ENCODE measurements at regions not wholly inside any gene's neighbourhood (a gene's known extent, or its start where the extent isn't known, plus 50 kb on each side); places are given as distances from the start of the nearest gene placed in this dataset.

- no peak for DNase-seq
These were observed 1825.1 kb upstream of the IGFBP7 start for GRCh38 chr4:58935332-58935731.

- no peak for DNase-seq
These were observed 1826.3 kb upstream of the IGFBP7 start for GRCh38 chr4:58936436-58936835.

- DNase-seq: no peak
These were observed 1830.0 kb upstream of the IGFBP7 start for GRCh38 chr4:58940167-58940566.

GRCh38 chr4:58941286-58941685 is 1831.1 kb upstream of the IGFBP7 start:
- no peak for DNase-seq

- no peak for DNase-seq
These were observed 1843.4 kb upstream of the IGFBP7 start for GRCh38 chr4:58953575-58953974.

GRCh38 chr4:58957711-58958110 is 1847.5 kb upstream of the IGFBP7 start:
- no peak for DNase-seq

GRCh38 chr4:58961283-58961682 is 1851.1 kb upstream of the IGFBP7 start:
- DNase-seq: no peak

- no peak for DNase-seq
These were observed 1851.7 kb upstream of the IGFBP7 start for GRCh38 chr4:58961925-58962324.

GRCh38 chr4:58962424-58962823 is 1852.2 kb upstream of the IGFBP7 start:
- no peak for DNase-seq

- DNase-seq: no peak
These were observed 1871.6 kb upstream of the IGFBP7 start for GRCh38 chr4:58981828-58982227.

GRCh38 chr4:58983887-58984286 is 1873.7 kb upstream of the IGFBP7 start:
- DNase-seq: no peak

- DNase-seq: no peak
These were observed 1892.0 kb upstream of the IGFBP7 start for GRCh38 chr4:59002148-59002547.

- DNase-seq: no peak
These were observed 1914.1 kb upstream of the IGFBP7 start for GRCh38 chr4:59024257-59024656.

GRCh38 chr4:59037812-59038211 is 1927.6 kb upstream of the IGFBP7 start:
- no peak for DNase-seq

GRCh38 chr4:59039046-59039445 is 1928.9 kb upstream of the IGFBP7 start:
- DNase-seq: no peak

GRCh38 chr4:59044286-59044900 is 1934.2 kb upstream of the IGFBP7 start:
- DNase-seq: no peak

GRCh38 chr4:59054086-59054485 is 1943.9 kb upstream of the IGFBP7 start:
- no peak for DNase-seq

- no peak for DNase-seq
These were observed 1947.6 kb upstream of the IGFBP7 start for GRCh38 chr4:59057804-59058203.

GRCh38 chr4:59058543-59058942 is 1948.4 kb upstream of the IGFBP7 start:
- DNase-seq: no peak

- no peak for DNase-seq
These were observed 1950.0 kb upstream of the IGFBP7 start for GRCh38 chr4:59060002-59060846.

GRCh38 chr4:59060895-59061294 is 1950.7 kb upstream of the IGFBP7 start:
- no peak for DNase-seq

GRCh38 chr4:59063015-59063720 is 1953.0 kb upstream of the IGFBP7 start:
- DNase-seq: no peak

GRCh38 chr4:59068722-59069418 is 1958.7 kb upstream of the IGFBP7 start:
- no peak for DNase-seq

All from stimulated activated CD4-positive, alpha-beta T cell treated with anti-CD3 and anti-CD28 coated beads, Interleukin-12 subunit alpha, Interleukin-12 subunit beta, amount 100 ng/mL, for 4 hours (primary cell).